HEK293T (cell line): ENCODE measurements at regions not wholly inside any gene's neighbourhood (a gene's known extent, or its start where the extent isn't known, plus 50 kb on each side); places are given as distances from the start of the nearest gene placed in this dataset.

Experiments
- CTCF ChIA-PET: fragments of 350-600 bp; formaldehyde crosslinking; extraction: SDS; loops from one replicate; lab custom pipeline; 2021; ENCODE audit warnings: antibody characterized with exemption, inconsistent platforms; lab: Yijun Ruan, JAX
- POLR2A ChIA-PET: fragments of 350-600 bp; formaldehyde crosslinking; extraction: SDS; loops from one replicate; lab custom pipeline; 2020; ENCODE audit warnings: antibody characterized with exemption, inconsistent platforms; lab: Yijun Ruan, JAX
- DNase-seq: peaks from one replicate; pipeline ENCODE4 v3.0.0; 2012; ENCODE audit warnings: mixed read lengths; ENCODE audit errors: extremely low spot score
- ARNT ChIP-seq: fragments of 450-650 bp; IDR thresholded peaks from 2 replicates; pipeline ENCODE4 v1.6.1; 2017; ENCODE audit warnings: mild to moderate bottlenecking
- BHLHE40 ChIP-seq: fragments of 450-650 bp; IDR thresholded peaks from 2 replicates; pipeline ENCODE4 v1.6.1; 2016; ENCODE audit warnings: mild to moderate bottlenecking, moderate library complexity, borderline replicate concordance
- CTBP1 ChIP-seq: fragments of 450-650 bp; IDR thresholded peaks from 2 replicates; pipeline ENCODE4 v1.6.1; 2016; ENCODE audit warnings: borderline replicate concordance
- ELF4 ChIP-seq: fragments of 450-650 bp; IDR thresholded peaks from 2 replicates; pipeline ENCODE4 v1.6.1; 2017; ENCODE audit warnings: antibody characterized with exemption
- FOXA1 ChIP-seq: fragments of 450-650 bp; IDR thresholded peaks from 2 replicates; pipeline ENCODE4 v1.6.1; 2016; ENCODE audit warnings: mild to moderate bottlenecking
- FOXK2 ChIP-seq: fragments of 450-650 bp; IDR thresholded peaks from 2 replicates; pipeline ENCODE4 v1.6.1; 2016; ENCODE audit warnings: mild to moderate bottlenecking
- FOXM1 ChIP-seq: fragments of 450-650 bp; IDR thresholded peaks from 2 replicates; pipeline ENCODE4 v1.6.1; 2017; ENCODE audit warnings: mild to moderate bottlenecking, borderline replicate concordance
- HDGF ChIP-seq: fragments of 450-650 bp; IDR thresholded peaks from 2 replicates; pipeline ENCODE4 v1.6.1; 2017; ENCODE audit warnings: antibody characterized with exemption, borderline replicate concordance
- L3MBTL2 ChIP-seq: fragments of 450-650 bp; conservative IDR thresholded peaks from 2 replicates; pipeline ENCODE4 v1.6.1; 2016; ENCODE audit warnings: mild to moderate bottlenecking
- LEF1 ChIP-seq: fragments of 450-650 bp; IDR thresholded peaks from 2 replicates; pipeline ENCODE4 v1.6.1; 2017; ENCODE audit warnings: mild to moderate bottlenecking, borderline replicate concordance
- NFRKB ChIP-seq: fragments of 450-650 bp; IDR thresholded peaks from 2 replicates; pipeline ENCODE4 v1.6.1; 2016; ENCODE audit warnings: mild to moderate bottlenecking, moderate library complexity
- SP1 ChIP-seq: fragments of 450-650 bp; IDR thresholded peaks from 2 replicates; pipeline ENCODE4 v1.6.1; 2017
- SUZ12 ChIP-seq: fragments of 450-650 bp; IDR thresholded peaks from 2 replicates; pipeline ENCODE4 v1.6.1; 2016; ENCODE audit warnings: mild to moderate bottlenecking
- TARDBP ChIP-seq: fragments of 450-650 bp; IDR thresholded peaks from 2 replicates; pipeline ENCODE4 v1.6.1; 2016
- ZNF384 ChIP-seq: fragments of 450-650 bp; IDR thresholded peaks from 2 replicates; pipeline ENCODE4 v1.6.1; 2016
- TF ChIP-seq, protein P1 (sequence below): fragments of 450-650 bp; IDR thresholded peaks from 2 replicates; pipeline ENCODE4 v1.6.1; 2016

DNA sequence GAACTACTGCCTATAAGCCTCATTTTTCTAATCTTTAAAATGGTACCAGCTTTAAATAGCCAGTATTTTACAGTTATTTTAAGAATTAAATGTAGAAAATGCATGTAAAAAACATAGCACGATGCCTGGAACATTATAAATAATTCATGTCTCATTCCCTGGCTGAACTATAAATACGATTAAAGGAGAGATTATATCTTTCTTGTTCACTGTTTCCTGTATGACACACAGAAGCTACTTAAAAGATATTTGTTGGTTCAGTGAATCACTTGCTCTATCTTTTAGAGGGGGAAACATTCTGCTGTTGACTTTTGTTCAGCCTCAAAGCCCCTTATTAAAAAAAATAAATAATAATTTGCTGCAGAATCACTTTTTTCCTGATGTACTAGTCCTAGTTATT, 406.9 kb downstream of the LRFN5 start:
- no peak for DNase-seq
- no peak for TF ChIP-seq SUZ12
- TF ChIP-seq NFRKB, result no peak
- TF ChIP-seq, protein P1, sequence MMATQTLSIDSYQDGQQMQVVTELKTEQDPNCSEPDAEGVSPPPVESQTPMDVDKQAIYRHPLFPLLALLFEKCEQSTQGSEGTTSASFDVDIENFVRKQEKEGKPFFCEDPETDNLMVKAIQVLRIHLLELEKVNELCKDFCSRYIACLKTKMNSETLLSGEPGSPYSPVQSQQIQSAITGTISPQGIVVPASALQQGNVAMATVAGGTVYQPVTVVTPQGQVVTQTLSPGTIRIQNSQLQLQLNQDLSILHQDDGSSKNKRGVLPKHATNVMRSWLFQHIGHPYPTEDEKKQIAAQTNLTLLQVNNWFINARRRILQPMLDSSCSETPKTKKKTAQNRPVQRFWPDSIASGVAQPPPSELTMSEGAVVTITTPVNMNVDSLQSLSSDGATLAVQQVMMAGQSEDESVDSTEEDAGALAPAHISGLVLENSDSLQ, result no peak
- no peak for TF ChIP-seq L3MBTL2
- TF ChIP-seq FOXM1, result no peak
- no peak for TF ChIP-seq FOXK2
- no peak for TF ChIP-seq BHLHE40
- no peak for TF ChIP-seq HDGF
- no peak for TF ChIP-seq TARDBP
- TF ChIP-seq CTBP1, result no peak
- TF ChIP-seq FOXA1, result no peak
- ChIA-PET POLR2A (no interaction called here), CTCF (no interaction called here)

DNA sequence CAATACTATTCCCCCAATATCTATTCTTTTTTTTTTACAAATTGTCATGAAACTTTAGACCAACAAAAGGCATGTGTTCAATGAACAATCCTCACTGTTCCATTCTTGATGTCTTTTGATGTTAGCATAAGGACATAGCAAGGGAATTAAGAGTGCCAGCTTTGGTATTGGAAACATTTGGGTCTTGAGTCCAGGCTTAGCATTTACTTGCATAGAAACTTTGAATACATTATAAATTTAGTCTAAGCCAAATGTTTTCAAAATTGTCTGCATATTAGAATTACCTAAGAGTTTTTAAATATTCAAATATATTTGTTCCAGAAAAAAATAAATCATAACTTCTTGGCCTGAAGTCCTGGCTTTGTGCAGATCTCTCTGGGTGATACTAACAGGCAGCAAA, 406.5 kb downstream of the LRFN5 start:
- ChIA-PET CTCF (no interaction called here), POLR2A (no interaction called here)
- DNase-seq, result no peak
- TF ChIP-seq ZNF384 (no peak), ELF4 (no peak), HDGF (no peak), FOXM1 (no peak), CTBP1 (no peak), BHLHE40 (no peak), L3MBTL2 (no peak), LEF1 (no peak), FOXK2 (no peak), TARDBP (no peak), SP1 (no peak), ARNT (no peak)

DNA sequence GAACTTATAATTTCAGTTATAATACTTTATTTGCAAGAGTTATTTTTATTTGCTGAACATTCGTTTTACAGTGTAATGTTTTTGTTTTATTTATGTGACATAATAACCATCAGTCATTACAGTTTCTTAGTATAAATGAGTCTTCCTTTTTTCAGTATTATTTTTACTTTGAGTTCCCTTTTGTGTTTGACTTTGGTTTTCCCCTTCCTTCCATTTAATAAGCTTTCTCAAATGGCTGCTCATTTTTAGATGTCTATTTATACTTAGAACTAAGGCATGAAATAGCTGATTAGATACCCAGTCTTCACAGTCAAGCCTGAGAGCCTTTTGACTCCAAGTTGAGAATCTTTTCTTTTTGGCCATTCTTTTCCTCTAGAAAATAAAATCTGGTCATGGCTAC, 404.5 kb downstream of the LRFN5 start:
- ChIA-PET CTCF (no interaction called here), POLR2A (no interaction called here)
- DNase-seq, result no peak
- no peak for TF ChIP-seq ELF4
- no peak for TF ChIP-seq SP1
- no peak for TF ChIP-seq LEF1
- no peak for TF ChIP-seq CTBP1
- no peak for TF ChIP-seq HDGF
- no peak for TF ChIP-seq ARNT
- TF ChIP-seq BHLHE40, result no peak
- no peak for TF ChIP-seq NFRKB

DNA sequence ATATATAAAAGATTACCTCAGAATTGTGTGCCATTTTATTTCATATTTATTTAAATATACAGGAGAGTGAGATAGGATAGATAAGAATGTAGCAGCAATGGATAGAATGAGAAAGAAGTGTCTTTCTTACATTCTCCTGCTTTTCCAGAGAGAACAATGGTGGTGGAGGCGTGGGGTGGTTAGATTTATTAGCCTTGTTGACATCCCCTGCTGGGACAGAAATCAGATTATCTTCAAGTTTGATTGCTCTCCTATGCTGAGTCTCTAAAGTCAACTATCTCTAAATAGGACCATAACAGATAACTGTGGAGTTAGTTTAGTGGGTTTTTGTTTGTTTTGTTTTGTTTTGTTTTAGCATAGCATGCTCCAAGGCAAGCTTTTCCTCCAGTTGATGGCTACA, 397.6 kb downstream of the LRFN5 start:
- DNase-seq, result no peak
- TF ChIP-seq, protein P1, result no peak
- TF ChIP-seq TARDBP (no peak), FOXK2 (no peak), NFRKB (no peak), BHLHE40 (no peak), LEF1 (no peak), CTBP1 (no peak), FOXM1 (no peak), ARNT (no peak), SUZ12 (no peak), HDGF (no peak), ZNF384 (no peak), SP1 (no peak), FOXA1 (no peak), ELF4 (no peak)
- CTCF ChIA-PET, result no interaction called here
- POLR2A ChIA-PET, result no interaction called here

DNA sequence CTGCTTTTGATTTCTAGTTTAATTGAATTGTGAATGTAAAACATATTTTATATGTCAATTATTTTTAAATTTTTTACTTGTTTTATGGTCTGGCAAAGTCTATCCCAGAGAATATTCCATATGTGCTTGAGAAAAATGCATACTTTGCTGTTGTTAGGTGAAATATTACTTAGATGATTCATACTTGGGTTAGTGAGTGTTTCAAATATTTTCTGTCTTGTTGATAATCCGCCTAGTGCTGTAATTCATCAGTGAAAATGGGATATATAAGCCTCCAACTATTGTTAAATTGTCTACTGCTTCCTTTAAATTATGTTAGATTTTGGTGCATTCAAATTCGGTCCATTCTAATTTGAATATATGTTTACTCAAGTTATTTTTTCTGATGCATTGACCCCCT, 395.5 kb downstream of the LRFN5 start:
- POLR2A ChIA-PET, result no interaction called here
- DNase-seq, result no peak
- CTCF ChIA-PET, result no interaction called here
- TF ChIP-seq LEF1, result no peak
- TF ChIP-seq FOXM1, result no peak
- no peak for TF ChIP-seq TARDBP
- no peak for TF ChIP-seq NFRKB
- TF ChIP-seq, protein P1, result no peak
- TF ChIP-seq ARNT, result no peak
- no peak for TF ChIP-seq SUZ12
- no peak for TF ChIP-seq HDGF
- TF ChIP-seq CTBP1, result no peak
- no peak for TF ChIP-seq SP1
- no peak for TF ChIP-seq ELF4
- no peak for TF ChIP-seq L3MBTL2
- TF ChIP-seq FOXA1, result no peak
- no peak for TF ChIP-seq BHLHE40
- no peak for TF ChIP-seq ZNF384
- TF ChIP-seq FOXK2, result no peak

DNA sequence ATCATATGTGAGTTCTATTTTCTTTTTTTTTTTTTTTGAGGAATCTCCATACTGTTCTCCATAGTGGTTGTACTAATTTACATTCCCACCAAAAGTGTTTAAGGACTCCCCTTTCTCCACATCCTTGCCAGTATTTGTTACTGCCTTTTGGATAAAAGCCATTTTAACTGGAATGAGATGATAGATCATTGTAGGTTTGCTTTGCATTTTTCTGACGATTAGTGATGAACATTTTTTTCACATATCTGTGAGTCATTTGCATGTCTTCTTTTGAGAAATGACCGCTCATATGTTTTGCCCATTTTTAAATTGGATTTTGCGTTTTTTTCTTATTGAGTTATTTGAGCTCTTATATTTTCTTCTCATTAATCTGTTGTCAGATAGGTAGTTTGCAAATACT, 394.8 kb downstream of the LRFN5 start:
- ChIA-PET CTCF (no interaction called here), POLR2A (no interaction called here)
- TF ChIP-seq TARDBP (no peak), L3MBTL2 (no peak), HDGF (no peak), CTBP1 (no peak), ARNT (no peak), FOXK2 (no peak), ELF4 (no peak), SP1 (no peak), FOXM1 (no peak), SUZ12 (no peak), NFRKB (no peak), ZNF384 (no peak), BHLHE40 (no peak), LEF1 (no peak), FOXA1 (no peak)
- TF ChIP-seq, protein P1, result no peak
- DNase-seq, result no peak
